HG03520 (cell line): ENCODE measurements at regions not wholly inside any gene's neighbourhood (a gene's known extent, or its start where the extent isn't known, plus 50 kb on each side); places are given as distances from the start of the nearest gene placed in this dataset.
"Not testable (repeated sequence)": the region's sequence is repeated elsewhere in the genome, so short reads cannot be mapped to it uniquely, and the experiment has no call there.

Source experiments
- ATAC-seq: cut with Tn5 transposase; IDR thresholded peaks from one replicate; pipeline ENCODE4 v1.9.1; 2021; ENCODE audit warnings: mild to moderate bottlenecking, moderate library complexity; ENCODE audit not compliant: unreplicated experiment

DNA sequence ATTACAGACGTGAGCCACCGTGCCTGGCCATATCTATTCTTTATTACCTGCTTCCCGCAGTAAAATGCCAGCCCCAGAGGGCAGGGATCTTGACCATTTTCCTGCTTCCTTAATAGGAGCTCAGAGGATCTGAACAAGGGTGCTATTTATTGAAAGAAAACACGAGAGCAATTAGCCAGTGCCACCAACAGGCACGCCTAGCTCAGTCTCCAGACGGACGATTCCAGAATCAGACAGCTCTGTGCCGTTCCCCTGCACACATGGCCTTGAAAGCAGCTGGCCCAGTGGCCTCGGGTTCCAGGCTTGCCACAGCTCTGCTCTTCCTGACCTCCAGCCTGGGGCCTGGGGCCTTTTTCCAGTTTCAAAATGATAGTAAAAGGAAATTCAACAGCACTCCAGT, 135.2 kb upstream of the RFLNA start:
- no peak for ATAC-seq

GRCh38 chr12:124160097-124160756, 134.7 kb upstream of the RFLNA start:
- ATAC-seq = no peak

GRCh38 chr12:124161402-124161801, 133.5 kb upstream of the RFLNA start:
- not testable (repeated sequence) for ATAC-seq

GRCh38 chr12:124162151-124163110, 132.5 kb upstream of the RFLNA start:
- ATAC-seq = no peak

GRCh38 chr12:124165695-124166094, 129.2 kb upstream of the RFLNA start:
- no peak for ATAC-seq

GRCh38 chr12:124167141-124167540, 127.8 kb upstream of the RFLNA start:
- no peak for ATAC-seq

- no peak for ATAC-seq
Observed at GRCh38 chr12:124168016-124168786, 126.7 kb upstream of the RFLNA start.

DNA sequence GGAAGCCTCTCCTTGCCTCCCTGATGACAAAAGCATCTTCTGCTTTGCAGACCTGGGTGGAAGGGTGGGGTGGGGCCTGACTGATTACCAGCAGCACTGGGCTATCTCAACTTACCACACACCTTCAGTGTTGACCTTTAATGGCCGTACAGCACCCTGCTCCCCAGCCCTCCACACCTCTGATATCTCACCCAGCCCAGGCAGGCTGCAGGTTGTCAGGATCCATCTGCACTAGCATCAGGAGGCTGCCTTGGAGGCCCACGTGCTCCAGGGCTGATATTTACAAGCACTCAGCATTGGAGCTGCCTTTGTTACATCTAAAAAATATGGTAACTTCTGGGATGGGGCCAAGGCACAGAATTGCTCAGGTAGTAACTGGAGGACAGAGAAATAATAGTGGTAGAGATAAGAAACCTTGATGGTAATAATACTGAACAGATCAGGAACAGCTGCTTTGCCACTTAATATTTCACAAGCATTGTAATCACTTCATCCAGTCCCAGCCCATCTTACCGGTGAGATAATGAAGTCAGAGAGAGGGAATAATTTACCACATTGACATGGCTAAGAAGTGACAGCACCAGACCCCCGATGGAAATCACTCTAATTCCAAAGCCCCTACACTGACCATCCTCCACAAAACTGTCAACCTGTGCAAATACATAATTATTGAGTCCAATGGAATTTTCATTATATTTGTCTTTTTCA, 125.2 kb upstream of the RFLNA start:
- no peak for ATAC-seq

DNA sequence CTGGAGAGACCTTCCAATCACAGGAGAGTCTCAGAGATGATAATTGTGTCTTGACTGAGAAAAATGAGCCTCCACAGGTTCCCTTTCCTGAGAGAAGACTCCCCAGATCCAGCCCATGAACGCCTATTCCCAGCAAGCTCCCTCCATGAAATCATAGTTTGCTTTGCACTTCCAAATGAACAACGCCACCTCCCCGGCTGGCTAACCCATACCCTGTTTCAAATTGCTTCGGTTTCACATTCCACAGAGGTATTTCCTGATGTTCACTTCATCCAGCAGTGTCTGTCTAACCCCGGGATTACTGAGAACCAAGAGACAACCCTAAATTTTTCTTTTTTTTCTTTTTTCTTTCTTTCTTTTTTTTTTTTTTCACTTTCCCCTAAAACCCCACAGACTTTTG, 124.1 kb upstream of the RFLNA start:
- ATAC-seq = no peak

- no peak for ATAC-seq
Observed at GRCh38 chr12:124171231-124171979, 123.5 kb upstream of the RFLNA start.

DNA sequence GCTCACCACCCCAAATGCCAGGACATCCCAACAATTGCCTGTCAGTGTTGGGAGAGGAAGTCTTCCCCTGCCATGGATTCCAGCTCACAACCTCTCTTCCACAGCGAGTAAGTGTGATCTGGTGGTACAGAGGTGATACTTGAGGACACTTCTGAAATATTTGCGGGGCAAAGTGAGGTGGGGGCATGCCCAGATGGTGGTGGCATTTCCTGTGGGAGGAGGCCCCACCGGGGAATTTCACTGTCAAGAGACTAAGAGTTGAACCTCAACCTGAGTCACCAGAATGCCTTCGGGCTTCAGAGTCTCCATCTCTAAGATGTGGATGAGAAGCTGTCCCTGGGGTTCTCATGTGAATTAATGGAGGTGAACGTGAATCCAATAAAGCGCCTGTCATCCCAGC, 122.3 kb upstream of the RFLNA start:
- ATAC-seq = no peak

- ATAC-seq = no peak
Observed at GRCh38 chr12:124173692-124174091, 121.2 kb upstream of the RFLNA start.

DNA sequence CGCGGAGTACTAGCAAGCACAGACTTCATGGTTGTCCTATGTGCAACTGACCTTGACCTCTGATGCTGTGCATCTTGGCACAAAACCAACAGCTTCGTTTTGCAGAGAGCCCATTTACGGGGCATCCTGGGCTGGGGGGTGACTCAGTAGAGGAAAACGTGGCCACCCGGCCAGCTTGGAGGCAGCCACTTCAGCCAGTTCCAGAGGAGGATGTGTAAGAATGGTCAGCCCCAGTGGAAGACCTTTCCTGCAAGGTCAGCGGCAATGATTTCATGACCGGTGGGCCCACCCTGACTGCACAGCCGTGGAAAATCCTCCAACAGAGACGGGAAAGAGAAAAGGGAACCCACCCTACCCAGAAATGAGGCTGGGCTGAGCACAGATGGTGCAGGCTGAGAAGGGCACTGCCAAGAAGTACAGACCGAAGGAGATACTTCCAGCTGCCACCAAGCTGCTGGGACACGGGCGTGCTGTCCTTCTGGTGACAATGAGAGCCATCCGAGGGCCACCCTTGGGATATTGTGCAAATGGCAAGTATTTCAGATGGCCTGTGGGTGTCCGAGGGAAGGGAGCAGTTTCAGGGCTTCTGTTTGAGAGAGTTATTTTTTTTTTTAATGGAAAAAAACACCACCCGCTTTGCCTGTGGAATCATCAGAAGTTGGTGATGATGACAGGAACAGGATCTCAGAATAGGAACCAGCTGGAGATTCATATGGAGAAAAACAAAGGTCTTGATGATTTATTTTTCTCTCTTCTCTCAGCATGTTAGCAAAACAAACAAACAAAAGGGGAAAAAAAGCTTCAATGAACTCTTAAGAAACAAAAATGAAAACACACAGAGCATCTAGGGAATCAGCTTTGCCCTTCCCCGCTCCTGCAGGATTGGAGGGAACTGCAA, 120.2 kb upstream of the RFLNA start:
- no peak for ATAC-seq

GRCh38 chr12:124175704-124176103, 119.2 kb upstream of the RFLNA start:
- ATAC-seq = no peak

DNA sequence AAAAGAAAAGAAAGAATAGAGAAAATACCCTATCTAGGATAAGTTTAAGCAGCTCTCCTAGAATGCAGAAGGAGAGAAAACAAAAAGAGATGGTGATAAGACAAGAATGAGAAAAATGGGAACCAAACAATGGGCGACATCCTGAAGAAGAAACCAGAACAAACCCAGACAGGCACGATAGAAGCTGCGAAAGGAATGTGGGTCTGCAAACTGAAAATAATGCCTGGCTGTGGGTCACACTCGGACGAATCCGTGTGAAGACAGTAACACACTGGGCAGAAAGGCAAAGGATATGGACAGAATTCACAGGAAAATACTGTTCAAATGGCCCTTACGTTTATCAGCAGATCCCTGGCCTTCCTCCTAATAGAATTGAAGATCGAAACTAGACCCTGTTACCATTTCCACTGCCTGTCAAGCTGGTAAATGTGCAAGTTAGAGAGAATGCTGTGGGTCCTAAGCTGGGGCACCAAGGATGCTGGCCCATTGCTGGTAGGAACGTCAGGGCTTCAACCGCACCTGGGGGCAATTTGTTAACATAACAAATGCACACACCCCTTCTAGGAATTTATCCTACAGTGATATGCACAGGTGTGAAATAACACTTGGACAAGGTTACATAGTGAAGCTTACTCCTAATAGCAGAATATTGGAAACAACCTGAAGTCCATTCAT, 117.5 kb upstream of the RFLNA start:
- ATAC-seq = no peak

DNA sequence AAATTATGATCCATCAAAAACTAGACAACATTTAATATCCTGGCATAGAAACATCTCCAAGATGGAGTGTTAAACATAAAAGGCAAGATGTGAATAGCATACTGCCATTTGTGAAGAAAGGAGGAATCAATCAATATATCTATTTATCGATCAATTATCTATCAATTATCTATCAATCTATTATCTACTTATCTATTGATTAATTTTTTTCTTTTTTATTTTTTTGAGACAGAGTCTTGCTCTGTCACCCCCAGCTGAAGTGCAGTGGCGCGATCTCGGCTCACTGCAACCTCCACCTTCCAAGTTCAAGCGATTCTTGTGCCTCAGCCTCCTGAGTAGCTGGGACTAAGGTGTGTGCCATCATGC, 117.0 kb upstream of the RFLNA start:
- ATAC-seq = no peak

DNA sequence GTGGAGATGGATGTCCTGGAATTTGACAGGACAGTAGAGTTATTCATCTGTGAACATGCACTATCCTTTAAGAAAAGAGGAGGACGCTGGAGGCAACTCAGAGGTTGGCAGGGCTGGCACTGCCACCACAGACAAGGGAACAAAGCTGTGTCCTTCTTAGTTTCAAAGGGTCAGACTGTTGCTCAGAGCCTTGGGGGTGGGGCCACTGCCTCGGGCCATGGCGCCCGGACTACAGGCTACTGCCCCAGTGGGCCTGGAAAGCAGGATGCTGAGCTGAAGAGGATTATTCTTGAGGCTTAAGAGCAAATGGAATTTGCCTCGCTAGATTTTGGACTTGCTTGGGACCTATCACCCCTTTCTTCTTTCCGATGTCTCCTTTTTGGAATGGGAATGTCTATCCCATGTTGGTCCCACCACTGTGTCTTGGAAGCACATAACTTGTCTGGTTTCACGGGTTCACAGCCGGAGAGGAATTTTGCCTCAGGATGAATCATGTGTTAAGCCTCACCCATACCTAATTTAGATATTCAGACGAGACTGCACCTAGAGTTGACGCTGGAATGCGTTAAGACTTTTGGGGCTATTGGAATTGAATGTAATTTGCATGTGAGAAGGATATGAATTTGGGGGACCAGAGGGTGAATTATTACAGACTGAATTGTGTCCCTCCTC, 114.8 kb upstream of the RFLNA start:
- no peak for ATAC-seq

DNA sequence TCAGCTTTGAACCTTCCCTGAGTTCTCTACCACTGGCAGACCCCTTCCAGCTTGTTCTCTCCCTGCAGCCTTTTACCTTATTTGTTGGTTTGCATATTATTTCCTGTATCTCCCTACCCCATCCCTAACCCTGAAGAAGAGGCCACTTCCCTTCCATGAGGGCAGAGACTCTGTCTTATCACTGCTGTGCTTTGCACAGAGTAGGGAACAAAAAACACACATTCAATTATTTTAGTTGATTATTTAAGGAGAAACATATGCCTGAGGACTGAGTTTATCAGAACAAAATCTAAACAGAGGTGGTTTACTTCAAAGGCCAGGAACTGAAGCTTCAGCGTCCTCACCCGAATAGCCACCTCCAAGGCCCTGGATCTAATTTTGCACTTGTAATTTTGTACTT, 111.7 kb upstream of the RFLNA start:
- no peak for ATAC-seq
